Liver (tissue), 8 donors: ENCODE measurements at regions not wholly inside any gene's neighbourhood (a gene's known extent, or its start where the extent isn't known, plus 50 kb on each side); places are given as distances from the start of the nearest gene placed in this dataset.
A peak's percentile ranks its signal among the peaks of the same experiment; 100 is the strongest.

Source experiments
- DNase-seq: peaks from one replicate; pipeline ENCODE4 v3.0.0-alpha.2; 2017; ENCODE audit warnings: low spot score
- H3K27ac ChIP-seq, 2 donors: one replicate each; pipeline ENCODE4 v1.7.0; 2013; ENCODE audit warnings: inconsistent platforms in 2 of 2, low read length in 2 of 2, control low read depth in 1 of 2, low read depth in 1 of 2, mild to moderate bottlenecking in 1 of 2
- H3K27me3 ChIP-seq, 4 donors: one replicate each; pipeline versions ENCODE4 v1.6.1 to v1.7.0; 2013; ENCODE audit warnings: low read length in 3 of 4, inconsistent platforms in 1 of 4, mild to moderate bottlenecking in 1 of 4, moderate library complexity in 1 of 4; ENCODE audit not compliant: control insufficient read depth in 4 of 4, insufficient read depth in 4 of 4
- H3K36me3 ChIP-seq, 4 donors: one replicate each; pipeline versions ENCODE4 v1.6.1 to v1.7.0; 2013; ENCODE audit warnings: low read length in 3 of 4, mild to moderate bottlenecking in 3 of 4, low read depth in 1 of 4, moderate library complexity in 1 of 4; ENCODE audit not compliant: control insufficient read depth in 4 of 4, insufficient read depth in 3 of 4
- H3K4me1 ChIP-seq, 4 donors: one replicate each; pipeline versions ENCODE4 v1.6.1 to v1.7.0; 2013; ENCODE audit warnings: low read length in 3 of 4, mild to moderate bottlenecking in 3 of 4, moderate library complexity in 1 of 4; ENCODE audit not compliant: control insufficient read depth in 4 of 4, insufficient read depth in 4 of 4
- H3K4me3 ChIP-seq, 3 donors: one replicate each; pipeline versions ENCODE4 v1.6.1 to v1.7.0; 2013; ENCODE audit warnings: low read length in 3 of 3, control low read depth in 1 of 3, low read depth in 1 of 3, mild to moderate bottlenecking in 1 of 3
- H3K9ac ChIP-seq, 2 donors: one replicate each; pipeline ENCODE4 v1.7.0; 2013; ENCODE audit warnings: low read length in 2 of 2, mild to moderate bottlenecking in 2 of 2, moderate library complexity in 2 of 2, control low read depth in 1 of 2, low read depth in 1 of 2
- H3K9me3 ChIP-seq, 4 donors: one replicate each; pipeline versions ENCODE4 v1.6.1 to v1.7.0; 2013; ENCODE audit warnings: low read length in 3 of 4; ENCODE audit not compliant: control insufficient read depth in 4 of 4
- FOXA1 ChIP-seq: IDR thresholded peaks from 2 replicates; pipeline ENCODE4 v1.6.1; 2016; ENCODE audit warnings: antibody characterized with exemption
- FOXA2 ChIP-seq: IDR thresholded peaks from 2 replicates; pipeline ENCODE4 v1.6.1; 2016; ENCODE audit warnings: antibody characterized with exemption
- GABPA ChIP-seq, 2 donors: IDR thresholded peaks in 1 of 2; conservative IDR thresholded peaks in 1 of 2; 2 replicates each; pipeline ENCODE4 v1.6.1; 2016; ENCODE audit warnings: antibody characterized with exemption in 2 of 2, mild to moderate bottlenecking in 1 of 2, moderate library complexity in 1 of 2
- HNF4A ChIP-seq, 2 donors: conservative IDR thresholded peaks; 2 replicates each; pipeline ENCODE4 v1.6.1; 2016; ENCODE audit warnings: antibody characterized with exemption in 2 of 2, mild to moderate bottlenecking in 2 of 2
- HNF4G ChIP-seq: IDR thresholded peaks from 2 replicates; pipeline ENCODE4 v1.6.1; 2016; ENCODE audit warnings: antibody characterized with exemption
- NR2F2 ChIP-seq: IDR thresholded peaks from 2 replicates; pipeline ENCODE4 v1.6.1; 2016; ENCODE audit warnings: antibody characterized with exemption
- SP1 ChIP-seq: IDR thresholded peaks from 2 replicates; pipeline ENCODE4 v1.6.1; 2018; ENCODE audit warnings: antibody characterized with exemption, mild to moderate bottlenecking
- WGBS: extraction: QIAGEN DNeasy Blood & Tissue Kit; methylation state at CpG from one replicate; pipeline ENCODE4 v1.1.7; 2013; 5-methylcytosine and 5-hydroxymethylcytosine counted together
- TF ChIP-seq, protein P1 (sequence below): fragments of 150-350 bp; IDR thresholded peaks from 2 replicates; pipeline ENCODE4 v1.5.1; 2017; ENCODE audit warnings: improper control_type of control experiment, low read depth, low read length; ENCODE audit not compliant: missing input control
- TF ChIP-seq, protein P2 (sequence below): IDR thresholded peaks from 2 replicates; pipeline ENCODE4 v1.6.1; 2016; ENCODE audit warnings: antibody characterized with exemption
- donor health status: healthy.
- donor health status: healthy.
- donor health status: healthy.
- donor health status: healthy.
- donor health status: healthy.

DNA sequence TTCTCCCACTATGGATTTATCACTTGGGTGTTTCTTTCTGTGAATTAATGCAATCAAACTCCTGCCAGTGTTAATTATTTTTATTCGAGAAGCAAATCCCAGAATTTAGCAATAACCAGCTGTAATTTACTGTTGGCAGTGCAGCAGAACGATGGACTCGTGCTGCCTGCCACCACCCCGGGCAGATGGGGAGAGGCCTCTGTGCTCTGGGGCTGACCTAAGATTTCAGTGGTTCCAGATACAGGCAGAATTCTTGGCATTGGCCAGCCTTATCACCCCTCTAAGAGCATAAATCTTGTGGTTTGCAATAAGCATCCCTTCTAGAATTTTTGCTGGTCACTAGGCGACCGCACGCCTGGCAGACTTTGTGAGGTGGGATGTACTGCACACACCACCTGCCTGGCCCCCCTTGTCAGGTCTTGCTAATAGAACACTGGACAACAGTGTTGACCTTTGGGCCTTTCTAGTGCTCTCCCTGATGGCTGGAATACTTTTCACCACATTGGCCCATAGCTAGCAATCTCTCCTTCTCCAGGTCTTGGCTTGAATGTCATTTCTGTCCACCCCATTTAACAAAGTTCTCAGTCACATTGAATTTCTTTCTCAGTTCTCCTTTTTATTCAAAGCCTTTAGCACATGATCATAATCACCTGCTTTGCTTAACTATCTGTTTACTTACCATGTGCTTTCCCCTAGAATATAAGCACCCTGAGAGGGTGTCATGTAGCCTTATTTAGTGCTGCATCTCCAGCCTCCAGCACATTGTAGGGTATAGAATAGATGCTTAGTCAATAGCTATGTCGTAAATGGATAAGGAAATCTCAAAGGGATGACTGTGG lies 122.1 kb upstream of the DYNLRB2 start:
- Histone ChIP-seq H3K9me3 (no peaks in the 10 kb centered on the region), H3K27me3 (no peaks in the 10 kb centered on the region), H3K27ac (no peak overlapping the region), H3K4me1 (no peaks in the 10 kb centered on the region), H3K4me3 (no peak overlapping the region), H3K9ac (no peak overlapping the region), H3K36me3 (no peaks in the 10 kb centered on the region)
- WGBS, result 95% methylated on average over 8 of the region's 8 CpGs
- no peak for DNase-seq
- TF ChIP-seq FOXA2, result no peak
- TF ChIP-seq, protein P1, sequence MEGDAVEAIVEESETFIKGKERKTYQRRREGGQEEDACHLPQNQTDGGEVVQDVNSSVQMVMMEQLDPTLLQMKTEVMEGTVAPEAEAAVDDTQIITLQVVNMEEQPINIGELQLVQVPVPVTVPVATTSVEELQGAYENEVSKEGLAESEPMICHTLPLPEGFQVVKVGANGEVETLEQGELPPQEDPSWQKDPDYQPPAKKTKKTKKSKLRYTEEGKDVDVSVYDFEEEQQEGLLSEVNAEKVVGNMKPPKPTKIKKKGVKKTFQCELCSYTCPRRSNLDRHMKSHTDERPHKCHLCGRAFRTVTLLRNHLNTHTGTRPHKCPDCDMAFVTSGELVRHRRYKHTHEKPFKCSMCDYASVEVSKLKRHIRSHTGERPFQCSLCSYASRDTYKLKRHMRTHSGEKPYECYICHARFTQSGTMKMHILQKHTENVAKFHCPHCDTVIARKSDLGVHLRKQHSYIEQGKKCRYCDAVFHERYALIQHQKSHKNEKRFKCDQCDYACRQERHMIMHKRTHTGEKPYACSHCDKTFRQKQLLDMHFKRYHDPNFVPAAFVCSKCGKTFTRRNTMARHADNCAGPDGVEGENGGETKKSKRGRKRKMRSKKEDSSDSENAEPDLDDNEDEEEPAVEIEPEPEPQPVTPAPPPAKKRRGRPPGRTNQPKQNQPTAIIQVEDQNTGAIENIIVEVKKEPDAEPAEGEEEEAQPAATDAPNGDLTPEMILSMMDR, result no peak
- TF ChIP-seq GABPA (IDR thresholded peaks at IDR 0.05 in 1 of 2, conservative IDR thresholded peaks at IDR 0.05 in 1 of 2), result no peak
- no peak for TF ChIP-seq NR2F2
- TF ChIP-seq, protein P2, sequence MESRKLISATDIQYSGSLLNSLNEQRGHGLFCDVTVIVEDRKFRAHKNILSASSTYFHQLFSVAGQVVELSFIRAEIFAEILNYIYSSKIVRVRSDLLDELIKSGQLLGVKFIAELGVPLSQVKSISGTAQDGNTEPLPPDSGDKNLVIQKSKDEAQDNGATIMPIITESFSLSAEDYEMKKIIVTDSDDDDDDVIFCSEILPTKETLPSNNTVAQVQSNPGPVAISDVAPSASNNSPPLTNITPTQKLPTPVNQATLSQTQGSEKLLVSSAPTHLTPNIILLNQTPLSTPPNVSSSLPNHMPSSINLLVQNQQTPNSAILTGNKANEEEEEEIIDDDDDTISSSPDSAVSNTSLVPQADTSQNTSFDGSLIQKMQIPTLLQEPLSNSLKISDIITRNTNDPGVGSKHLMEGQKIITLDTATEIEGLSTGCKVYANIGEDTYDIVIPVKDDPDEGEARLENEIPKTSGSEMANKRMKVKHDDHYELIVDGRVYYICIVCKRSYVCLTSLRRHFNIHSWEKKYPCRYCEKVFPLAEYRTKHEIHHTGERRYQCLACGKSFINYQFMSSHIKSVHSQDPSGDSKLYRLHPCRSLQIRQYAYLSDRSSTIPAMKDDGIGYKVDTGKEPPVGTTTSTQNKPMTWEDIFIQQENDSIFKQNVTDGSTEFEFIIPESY, result no peak
- TF ChIP-seq FOXA1, result no peak

DNA sequence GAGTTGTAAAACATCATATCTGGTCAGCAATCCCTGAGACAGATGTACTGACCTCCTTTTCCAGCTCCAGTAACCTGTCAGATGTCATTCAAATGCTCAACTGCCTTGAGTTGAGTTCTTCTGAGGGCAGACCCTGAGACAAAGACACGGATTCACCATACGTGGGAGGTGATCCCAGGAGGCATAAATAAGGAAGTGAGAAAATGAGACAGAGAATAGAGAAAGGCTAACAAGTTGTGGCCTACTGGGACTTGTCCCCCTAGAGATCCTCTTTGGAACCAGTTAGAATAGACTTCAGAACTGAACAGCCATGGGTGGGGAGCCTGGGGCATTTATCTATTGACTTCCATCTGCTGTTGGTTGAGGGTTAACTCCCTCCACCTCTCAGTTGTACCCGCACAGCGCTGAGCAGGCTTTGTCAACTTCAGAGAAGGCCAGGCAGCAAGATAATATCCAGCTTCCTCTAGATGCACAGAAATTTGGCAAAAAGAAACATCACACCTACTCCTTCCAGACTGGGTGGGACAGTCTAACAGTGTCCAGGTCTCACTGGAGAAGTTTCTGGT lies 123.0 kb upstream of the DYNLRB2 start:
- Histone ChIP-seq H3K9ac (no peak overlapping the region), H3K9me3 (no peaks in the 10 kb centered on the region), H3K4me1 (no peaks in the 10 kb centered on the region), H3K27me3 (no peaks in the 10 kb centered on the region), H3K36me3 (no peaks in the 10 kb centered on the region), H3K4me3 (no peak overlapping the region), H3K27ac (no peak overlapping the region)
- DNase-seq, result peak; percentile 43
- no peak for TF ChIP-seq HNF4G
- no peak for TF ChIP-seq HNF4A (conservative IDR thresholded peaks at IDR 0.05)
- no peak for TF ChIP-seq FOXA1
- WGBS, result 95% methylated on average over 4 of the region's 4 CpGs

DNA sequence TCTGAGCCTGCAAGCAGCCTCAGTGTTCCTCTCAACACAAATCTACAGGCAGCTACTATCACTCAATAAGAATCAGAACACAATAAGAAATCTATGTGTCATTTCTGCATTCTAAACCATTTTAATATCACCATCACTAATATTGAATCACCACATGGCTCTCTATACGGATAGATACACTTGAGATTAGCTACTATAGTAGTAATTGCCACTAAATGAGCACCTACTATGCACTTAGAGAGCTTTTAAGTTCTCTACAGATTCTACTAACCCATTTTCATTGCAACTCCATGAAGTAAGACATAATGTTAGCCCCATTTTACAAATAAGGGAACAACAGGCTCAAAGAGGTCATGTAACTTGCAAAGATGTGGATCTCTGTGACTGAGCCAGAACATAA lies 132.8 kb upstream of the DYNLRB2 start:
- no peak overlapping the region for H3K4me3 ChIP-seq
- no peaks in the 10 kb centered on the region for H3K9me3 ChIP-seq
- no peaks in the 10 kb centered on the region for H3K36me3 ChIP-seq
- H3K27ac ChIP-seq, result peak overlapping the region in 1 of 2 donors; percentile 67
- no peak for DNase-seq
- no peaks in the 10 kb centered on the region for H3K27me3 ChIP-seq
- WGBS, result 92% methylated on average over 1 of the region's 1 CpG
- TF ChIP-seq FOXA2 (no peak), GABPA (IDR thresholded peaks at IDR 0.05 in 1 of 2, conservative IDR thresholded peaks at IDR 0.05 in 1 of 2) (no peak), SP1 (no peak)
- TF ChIP-seq, protein P1, result no peak
- peaks cover 1 to 31% (median 17%) of the 10 kb centered on the region in 4 donors for H3K4me1 ChIP-seq
- H3K9ac ChIP-seq, result no peak overlapping the region
